ENCODE measurements at regions not wholly inside any gene's neighbourhood (a gene's known extent, or its start where the extent isn't known, plus 50 kb on each side); places are given as distances from the start of the nearest gene placed in this dataset.

- Histone ChIP-seq H3K36me3 (ENCODE audit: control insufficient read depth, insufficient read depth, low read length) (no peaks in the 10 kb centered on the region), H3K4me3 (ENCODE audit: low read depth, low read length) (no peak overlapping the region), H3K27me3 (ENCODE audit: control insufficient read depth, insufficient read depth, low read length) (no peaks in the 10 kb centered on the region)
- TF ChIP-seq, protein P1, sequence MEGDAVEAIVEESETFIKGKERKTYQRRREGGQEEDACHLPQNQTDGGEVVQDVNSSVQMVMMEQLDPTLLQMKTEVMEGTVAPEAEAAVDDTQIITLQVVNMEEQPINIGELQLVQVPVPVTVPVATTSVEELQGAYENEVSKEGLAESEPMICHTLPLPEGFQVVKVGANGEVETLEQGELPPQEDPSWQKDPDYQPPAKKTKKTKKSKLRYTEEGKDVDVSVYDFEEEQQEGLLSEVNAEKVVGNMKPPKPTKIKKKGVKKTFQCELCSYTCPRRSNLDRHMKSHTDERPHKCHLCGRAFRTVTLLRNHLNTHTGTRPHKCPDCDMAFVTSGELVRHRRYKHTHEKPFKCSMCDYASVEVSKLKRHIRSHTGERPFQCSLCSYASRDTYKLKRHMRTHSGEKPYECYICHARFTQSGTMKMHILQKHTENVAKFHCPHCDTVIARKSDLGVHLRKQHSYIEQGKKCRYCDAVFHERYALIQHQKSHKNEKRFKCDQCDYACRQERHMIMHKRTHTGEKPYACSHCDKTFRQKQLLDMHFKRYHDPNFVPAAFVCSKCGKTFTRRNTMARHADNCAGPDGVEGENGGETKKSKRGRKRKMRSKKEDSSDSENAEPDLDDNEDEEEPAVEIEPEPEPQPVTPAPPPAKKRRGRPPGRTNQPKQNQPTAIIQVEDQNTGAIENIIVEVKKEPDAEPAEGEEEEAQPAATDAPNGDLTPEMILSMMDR (IDR thresholded peaks at IDR 0.05; ENCODE audit: insufficient read depth, low read depth, low read length): no peak
- no peak for DNase-seq (ENCODE audit: low read depth)
- CTCF ChIA-PET: no interaction called here
- POLR2A ChIA-PET: no interaction called here
These were observed 67.1 kb upstream of the HSPB3 start for GRCh38 chr5:54388409-54388808.

DNA sequence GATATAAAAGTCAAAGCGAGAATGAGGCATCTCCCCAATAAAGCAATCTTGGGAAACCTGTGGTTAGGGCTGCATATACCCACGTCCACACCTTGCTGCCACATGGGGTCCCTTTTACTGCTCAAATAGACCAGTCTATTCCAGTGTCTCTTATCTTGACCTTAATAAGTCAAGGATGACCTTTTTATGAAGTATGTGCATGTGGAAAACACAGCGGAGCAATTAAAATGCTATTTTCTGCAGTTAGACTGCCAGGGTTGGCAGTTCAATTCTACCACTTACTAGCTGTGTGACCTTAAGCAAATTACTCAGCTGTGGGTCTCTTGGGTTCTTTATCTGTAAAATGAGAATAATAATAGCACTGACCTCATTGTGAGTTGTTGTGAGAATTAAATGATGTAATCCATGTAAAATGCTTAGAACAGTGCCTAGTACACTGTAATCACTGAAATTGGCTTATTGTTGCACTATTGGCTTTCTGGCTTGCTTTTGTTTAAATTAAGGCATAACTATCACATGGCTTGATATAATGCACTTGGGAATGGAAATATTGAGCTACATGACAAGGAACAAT is 67.8 kb upstream of the HSPB3 start:
- TF ChIP-seq, protein P1 (IDR thresholded peaks at IDR 0.05; ENCODE audit: insufficient read depth, low read depth, low read length): no peak
- H3K4me3 ChIP-seq (ENCODE audit: low read depth, low read length): no peak overlapping the region
- no peaks in the 10 kb centered on the region for H3K27me3 ChIP-seq (ENCODE audit: control insufficient read depth, insufficient read depth, low read length)
- H3K36me3 ChIP-seq (ENCODE audit: control insufficient read depth, insufficient read depth, low read length): no peaks in the 10 kb centered on the region
- no peak for DNase-seq (ENCODE audit: low read depth)
- POLR2A ChIA-PET: no interaction called here
- CTCF ChIA-PET: no interaction called here

- Histone ChIP-seq H3K4me3 (ENCODE audit: low read depth, low read length) (no peak overlapping the region), H3K27me3 (ENCODE audit: control insufficient read depth, insufficient read depth, low read length) (no peaks in the 10 kb centered on the region), H3K36me3 (ENCODE audit: control insufficient read depth, insufficient read depth, low read length) (no peaks in the 10 kb centered on the region)
- POLR2A ChIA-PET: no interaction called here
- DNase-seq (ENCODE audit: low read depth): no peak
- TF ChIP-seq, protein P1 (IDR thresholded peaks at IDR 0.05; ENCODE audit: insufficient read depth, low read depth, low read length): no peak
- CTCF ChIA-PET: no interaction called here
These were observed 68.5 kb upstream of the HSPB3 start for GRCh38 chr5:54387031-54387430.

- TF ChIP-seq, protein P1 (IDR thresholded peaks at IDR 0.05; ENCODE audit: insufficient read depth, low read depth, low read length): no peak
- ChIA-PET POLR2A (no interaction called here), CTCF (interaction anchor here (1.0 to 2.4 kb wide), 2 partner anchors 33 to 103 kb away, joined by 3 to 6 read pairs; no protein-coding TSS in a partner anchor)
- Histone ChIP-seq H3K36me3 (ENCODE audit: control insufficient read depth, insufficient read depth, low read length) (no peaks in the 10 kb centered on the region), H3K27me3 (ENCODE audit: control insufficient read depth, insufficient read depth, low read length) (no peaks in the 10 kb centered on the region), H3K4me3 (ENCODE audit: low read depth, low read length) (no peak overlapping the region)
- DNase-seq (ENCODE audit: low read depth): no peak
These were observed 69.5 kb upstream of the HSPB3 start for GRCh38 chr5:54385994-54386393.

DNA sequence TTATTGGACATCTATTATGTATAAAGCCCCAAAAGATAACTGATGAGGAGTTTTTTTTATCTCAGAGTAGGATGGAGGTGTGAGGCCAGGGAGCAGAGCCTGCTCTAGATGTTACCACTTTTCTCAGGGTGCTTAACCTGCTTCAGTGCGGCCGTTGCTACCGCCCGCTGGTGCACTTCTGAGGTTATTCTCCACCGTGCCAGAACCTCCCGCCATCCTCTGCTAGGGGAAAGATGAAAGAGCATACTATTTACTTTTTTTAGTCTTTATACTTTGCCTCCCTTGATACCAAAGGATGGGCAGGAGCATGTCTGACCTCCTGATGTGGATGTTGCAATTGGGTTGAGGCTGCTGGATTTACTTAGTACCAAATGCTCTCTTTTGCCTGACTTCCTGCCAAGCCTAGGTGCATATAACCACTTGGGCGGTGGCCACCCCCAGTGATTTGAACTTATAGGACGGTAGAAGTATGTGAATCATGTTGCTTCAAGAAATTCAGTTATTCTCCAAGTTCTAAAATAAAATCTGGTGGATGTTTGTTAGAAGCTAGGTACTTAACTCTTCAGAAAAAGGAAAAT is 71.1 kb upstream of the HSPB3 start:
- no peak overlapping the region for H3K4me3 ChIP-seq (ENCODE audit: low read depth, low read length)
- no peaks in the 10 kb centered on the region for H3K36me3 ChIP-seq (ENCODE audit: control insufficient read depth, insufficient read depth, low read length)
- H3K27me3 ChIP-seq (ENCODE audit: control insufficient read depth, insufficient read depth, low read length): no peaks in the 10 kb centered on the region
- TF ChIP-seq, protein P1 (IDR thresholded peaks at IDR 0.05; ENCODE audit: insufficient read depth, low read depth, low read length): no peak
- no peak for DNase-seq (ENCODE audit: low read depth)
- ChIA-PET CTCF (interaction anchor here (0.8 to 2.4 kb wide), 3 partner anchors 35 to 775 kb away, joined by 3 to 6 read pairs (median 6); no protein-coding TSS in a partner anchor), POLR2A (no interaction called here)

Data from BJ (cell line).